Lower leg skin (tissue), 3 donors: ENCODE measurements at regions not wholly inside any gene's neighbourhood (a gene's known extent, or its start where the extent isn't known, plus 50 kb on each side); places are given as distances from the start of the nearest gene placed in this dataset.

Source experiments
- CTCF ChIP-seq, 3 donors: fragments of 450-650 bp; IDR thresholded peaks; one replicate each; pipeline ENCODE4 v1.5.1; 2016; ENCODE audit warnings: antibody characterized with exemption in 3 of 3, mild to moderate bottlenecking in 3 of 3, moderate library complexity in 2 of 3
- POLR2A ChIP-seq, 2 donors: fragments of 450-650 bp; IDR thresholded peaks; one replicate each; pipeline ENCODE4 v1.6.1; 2016 to 2017; ENCODE audit warnings: antibody characterized with exemption in 2 of 2, mild to moderate bottlenecking in 1 of 2, moderate library complexity in 1 of 2

- TF ChIP-seq CTCF (IDR thresholded peaks at IDR 0.05): no peak
- no peak for TF ChIP-seq POLR2A (IDR thresholded peaks at IDR 0.05)
These were observed 119.3 kb upstream of the WWC1 start for GRCh38 chr5:168171901-168172759.
